Epithelial cell of esophagus (primary cell): ENCODE measurements at regions not wholly inside any gene's neighbourhood (a gene's known extent, or its start where the extent isn't known, plus 50 kb on each side); places are given as distances from the start of the nearest gene placed in this dataset.

Source experiments
- DNase-seq: peaks from one replicate; pipeline ENCODE4 v3.0.0; 2010; ENCODE audit warnings: low read depth
- H3K4me3 ChIP-seq: 2 replicates; pipeline ENCODE4 v1.5.1; 2011; ENCODE audit warnings: mild to moderate bottlenecking, low read length, control low read depth
- TF ChIP-seq, protein P1 (sequence below): IDR thresholded peaks from 2 replicates; pipeline ENCODE4 v1.5.1; 2011; ENCODE audit warnings: low read depth, mild to moderate bottlenecking, low read length, control low read depth, inconsistent platforms; ENCODE audit not compliant: insufficient read depth; ENCODE audit errors: missing control alignments

DNA sequence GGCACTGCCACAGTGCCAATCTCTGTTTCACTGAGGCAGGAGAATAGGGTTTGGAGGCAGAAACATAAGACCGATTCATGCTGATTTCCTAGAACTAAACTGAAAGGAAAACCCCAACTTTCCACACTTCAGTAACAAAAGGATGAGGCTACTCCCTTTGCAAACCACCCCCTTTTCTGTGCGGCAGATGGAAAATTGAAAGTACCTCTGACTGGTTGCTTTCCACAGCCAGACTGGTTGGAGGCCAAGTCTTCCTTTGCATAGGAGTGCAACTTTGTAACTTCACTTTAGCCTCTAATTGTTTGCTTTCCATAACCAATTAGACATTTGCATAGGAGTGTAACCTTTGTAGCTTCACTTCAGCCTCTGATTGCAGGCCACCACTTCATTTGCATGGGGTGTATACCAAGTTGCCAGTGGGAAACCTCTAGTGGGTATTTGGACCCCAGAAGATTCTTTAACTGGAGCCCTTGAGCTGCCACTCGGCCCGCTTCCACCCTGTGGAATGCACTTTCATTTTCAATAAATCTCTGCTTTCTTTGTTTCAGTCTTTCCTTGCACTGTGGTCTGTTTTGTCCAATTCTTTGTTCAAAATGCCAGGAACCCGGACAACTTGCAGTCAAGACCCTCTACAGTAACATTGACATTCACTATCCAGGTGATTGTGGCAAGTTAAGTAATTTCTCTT is 252.0 kb downstream of the UTP18 start:
- no peak for DNase-seq
- TF ChIP-seq, protein P1, sequence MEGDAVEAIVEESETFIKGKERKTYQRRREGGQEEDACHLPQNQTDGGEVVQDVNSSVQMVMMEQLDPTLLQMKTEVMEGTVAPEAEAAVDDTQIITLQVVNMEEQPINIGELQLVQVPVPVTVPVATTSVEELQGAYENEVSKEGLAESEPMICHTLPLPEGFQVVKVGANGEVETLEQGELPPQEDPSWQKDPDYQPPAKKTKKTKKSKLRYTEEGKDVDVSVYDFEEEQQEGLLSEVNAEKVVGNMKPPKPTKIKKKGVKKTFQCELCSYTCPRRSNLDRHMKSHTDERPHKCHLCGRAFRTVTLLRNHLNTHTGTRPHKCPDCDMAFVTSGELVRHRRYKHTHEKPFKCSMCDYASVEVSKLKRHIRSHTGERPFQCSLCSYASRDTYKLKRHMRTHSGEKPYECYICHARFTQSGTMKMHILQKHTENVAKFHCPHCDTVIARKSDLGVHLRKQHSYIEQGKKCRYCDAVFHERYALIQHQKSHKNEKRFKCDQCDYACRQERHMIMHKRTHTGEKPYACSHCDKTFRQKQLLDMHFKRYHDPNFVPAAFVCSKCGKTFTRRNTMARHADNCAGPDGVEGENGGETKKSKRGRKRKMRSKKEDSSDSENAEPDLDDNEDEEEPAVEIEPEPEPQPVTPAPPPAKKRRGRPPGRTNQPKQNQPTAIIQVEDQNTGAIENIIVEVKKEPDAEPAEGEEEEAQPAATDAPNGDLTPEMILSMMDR = no peak
- H3K4me3 ChIP-seq = no peak overlapping the region

DNA sequence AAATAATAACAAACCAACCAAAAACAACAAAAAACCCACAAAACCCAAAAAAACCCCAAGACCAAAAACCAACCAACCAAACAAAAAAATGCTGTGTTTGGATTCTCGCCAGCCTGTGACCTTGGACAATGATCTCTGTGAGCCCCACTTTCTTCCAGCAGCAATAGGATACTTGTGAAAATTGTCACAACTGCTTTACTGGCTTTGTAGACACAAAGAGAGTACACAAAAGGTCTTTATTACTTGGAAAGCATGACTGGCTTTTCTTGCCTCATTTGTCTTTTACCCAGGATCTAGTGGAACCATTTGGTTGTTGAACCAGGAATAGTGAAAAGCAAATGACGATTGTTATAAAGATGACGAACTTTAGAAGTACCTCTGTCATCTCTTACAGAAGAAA is 256.6 kb downstream of the UTP18 start:
- DNase-seq = no peak
- H3K4me3 ChIP-seq = no peak overlapping the region
- TF ChIP-seq, protein P1 = no peak

DNA sequence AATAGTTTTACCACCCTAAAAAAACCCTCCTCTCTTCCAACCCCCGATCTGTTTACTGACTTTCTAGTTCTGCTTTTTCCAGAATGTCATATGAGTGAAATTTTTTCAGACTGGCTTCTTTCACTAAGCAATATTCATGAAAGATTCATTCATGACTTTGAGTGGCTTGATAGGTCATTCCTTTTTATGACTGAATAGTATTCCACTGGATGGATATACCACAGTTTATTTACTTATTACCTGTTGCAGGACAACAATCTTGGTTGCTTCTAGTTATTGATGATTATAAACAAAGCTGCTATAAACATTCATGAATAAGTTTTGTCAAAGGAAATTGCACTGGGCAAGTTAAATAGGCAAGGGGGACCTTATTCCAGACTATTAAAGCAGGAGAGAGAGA is 264.2 kb downstream of the UTP18 start:
- TF ChIP-seq, protein P1 = no peak
- H3K4me3 ChIP-seq = no peak overlapping the region
- no peak for DNase-seq

DNA sequence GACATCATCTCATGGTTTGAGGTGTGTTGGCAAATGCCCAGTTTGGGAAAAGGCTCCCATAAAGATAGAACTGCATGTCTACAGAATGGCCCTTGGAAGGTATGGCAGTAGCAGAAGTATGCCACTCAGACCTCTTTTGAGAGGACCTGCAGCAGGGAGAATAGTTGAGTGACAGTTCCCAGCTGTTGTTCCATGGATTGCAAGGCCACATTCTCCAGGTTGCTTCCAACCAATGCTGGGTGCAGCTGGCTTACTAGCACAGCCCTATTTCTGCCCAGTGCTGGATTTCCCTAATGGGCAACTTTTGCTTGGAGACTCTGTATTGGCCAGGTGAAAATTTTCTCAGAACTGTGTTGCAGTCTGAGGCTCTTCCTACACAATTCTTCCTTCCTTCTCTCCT is 266.2 kb downstream of the UTP18 start:
- no peak for DNase-seq
- TF ChIP-seq, protein P1 = no peak
- H3K4me3 ChIP-seq = no peak overlapping the region

DNA sequence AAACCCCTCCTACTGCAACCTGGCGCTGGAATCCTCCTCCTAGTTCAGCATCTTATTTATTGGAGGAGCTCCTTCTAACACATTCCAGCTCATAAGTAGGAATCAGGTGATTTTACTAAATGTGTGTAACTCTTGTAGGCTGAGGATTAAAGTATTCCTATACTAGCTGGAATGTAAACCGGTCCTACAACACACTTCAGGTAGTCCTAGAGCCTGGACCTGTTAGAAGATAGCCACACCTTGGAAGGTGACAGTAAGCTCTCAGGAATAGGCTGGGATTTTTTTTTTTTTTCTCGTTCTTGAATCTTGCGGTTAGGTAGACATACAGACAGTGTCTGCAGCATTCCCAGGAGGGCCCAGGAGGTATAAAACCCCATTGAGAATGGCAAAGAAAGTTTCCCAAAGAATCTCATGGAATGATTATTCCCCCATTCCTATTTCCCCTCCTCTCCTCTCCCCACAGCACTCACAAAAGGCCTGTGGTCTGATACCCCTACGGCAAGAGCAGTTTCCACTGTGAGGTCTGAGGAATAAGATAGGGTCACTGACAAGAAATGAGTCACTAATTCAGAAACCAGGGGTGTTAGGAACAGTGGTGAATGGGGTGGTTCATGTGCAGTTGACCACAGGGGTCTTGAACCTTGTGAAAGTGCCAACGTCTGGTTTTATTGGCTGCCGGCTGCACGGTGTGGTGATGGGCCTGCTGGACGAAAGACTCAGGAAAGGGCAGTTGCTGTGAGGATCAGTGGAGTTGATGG is 267.1 kb downstream of the UTP18 start:
- TF ChIP-seq, protein P1 = no peak
- H3K4me3 ChIP-seq = no peak overlapping the region
- DNase-seq = no peak

DNA sequence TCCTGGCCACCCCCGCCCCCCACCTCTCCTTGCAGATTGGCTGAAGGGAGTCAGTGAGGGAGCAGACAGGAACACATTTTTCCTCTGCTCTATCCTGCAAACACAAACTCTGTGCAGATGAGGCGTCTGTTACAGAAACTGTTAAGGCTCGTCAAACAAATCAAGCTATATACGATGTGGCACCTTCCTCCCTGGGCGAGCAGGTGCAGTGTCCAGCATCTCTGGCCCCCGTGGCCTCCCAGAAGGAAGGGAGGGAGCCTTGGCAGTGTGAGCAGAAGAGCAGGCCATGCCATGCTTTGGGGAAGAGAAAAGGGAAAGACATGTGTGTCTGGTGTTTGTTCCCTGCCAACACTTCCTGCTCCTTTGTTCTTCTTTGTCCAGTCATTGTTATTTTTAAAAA is 267.8 kb downstream of the UTP18 start:
- no peak overlapping the region for H3K4me3 ChIP-seq
- no peak for DNase-seq
- TF ChIP-seq, protein P1 = no peak

DNA sequence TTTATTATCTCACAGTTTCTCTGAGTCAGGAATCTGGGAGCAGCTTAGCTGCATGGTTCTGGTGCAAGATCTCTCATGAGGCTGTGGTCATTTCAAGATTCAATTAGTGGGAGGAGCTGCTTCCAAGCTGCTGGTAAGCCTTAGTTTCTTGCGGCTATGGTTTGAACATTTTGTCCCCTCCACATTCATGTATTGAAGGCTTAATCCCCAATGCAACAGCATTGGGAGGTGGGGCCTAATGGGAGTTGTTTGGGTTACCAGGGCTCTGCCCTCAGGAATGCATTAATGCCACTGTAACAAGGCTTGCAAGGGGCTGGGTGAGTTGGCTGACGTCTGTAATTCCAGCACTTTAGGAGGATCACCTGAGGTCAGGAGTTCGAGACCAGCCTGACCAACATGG is 272.9 kb downstream of the UTP18 start:
- no peak overlapping the region for H3K4me3 ChIP-seq
- no peak for DNase-seq
- TF ChIP-seq, protein P1 = no peak
